GM23338 (cell line): ENCODE measurements at regions not wholly inside any gene's neighbourhood (a gene's known extent, or its start where the extent isn't known, plus 50 kb on each side); places are given as distances from the start of the nearest gene placed in this dataset.

ENCODE experiments used
- ATAC-seq: fragments of 200-7000 bp; cut with Tn5 transposase; 3 replicates; pipeline ENCODE4 v1.9.1; 2020
- DNase-seq: peaks from one replicate; pipeline ENCODE4 v3.0.0-alpha.2; 2015; ENCODE audit warnings: low spot score
- H2AFZ ChIP-seq: fragments of 200-600 bp; sonication (generic); 2 replicates; pipeline ENCODE4 v1.8.0; 2016; ENCODE audit warnings: antibody characterized with exemption, mild to moderate bottlenecking, moderate library complexity
- H3F3A ChIP-seq: fragments of 200-600 bp; sonication (generic); replicated peaks from 2 replicates; pipeline ENCODE4 v1.8.0; 2017; ENCODE audit warnings: antibody characterized with exemption, mixed run types, low read depth
- H3K27ac ChIP-seq: fragments of 200-600 bp; sonication (generic); 2 replicates; pipeline ENCODE4 v1.6.1; 2016; ENCODE audit warnings: low read depth
- H3K27me3 ChIP-seq: fragments of 200-600 bp; sonication (generic); 2 replicates; pipeline ENCODE4 v1.8.0; 2016; ENCODE audit warnings: mild to moderate bottlenecking, mixed run types, moderate library complexity; ENCODE audit not compliant: insufficient read depth
- H3K36me3 ChIP-seq: fragments of 200-600 bp; sonication (generic); 2 replicates; pipeline ENCODE4 v1.8.0; 2016; ENCODE audit warnings: mild to moderate bottlenecking; ENCODE audit not compliant: insufficient read depth
- H3K4me1 ChIP-seq: fragments of 200-600 bp; sonication (generic); 2 replicates; pipeline ENCODE4 v1.8.0; 2016; ENCODE audit warnings: mild to moderate bottlenecking, moderate library complexity; ENCODE audit not compliant: insufficient read depth
- H3K4me2 ChIP-seq: fragments of 200-600 bp; sonication (generic); 2 replicates; pipeline ENCODE4 v1.7.1; 2017; ENCODE audit warnings: mixed run types
- H3K4me3 ChIP-seq: fragments of 200-600 bp; sonication (generic); 2 replicates; pipeline ENCODE4 v1.6.1; 2016; ENCODE audit warnings: mixed run types
- H3K79me2 ChIP-seq: fragments of 200-600 bp; sonication (generic); replicated peaks from 2 replicates; pipeline ENCODE4 v1.8.0; 2017; ENCODE audit warnings: mild to moderate bottlenecking; ENCODE audit not compliant: insufficient read depth
- H3K9me2 ChIP-seq: fragments of 200-600 bp; sonication (generic); 2 replicates; pipeline ENCODE4 v1.8.0; 2017; ENCODE audit not compliant: insufficient read depth
- H4K20me1 ChIP-seq: fragments of 200-600 bp; sonication (generic); replicated peaks from 2 replicates; pipeline ENCODE4 v1.8.0; 2017; ENCODE audit warnings: mild to moderate bottlenecking; ENCODE audit not compliant: insufficient read depth
- H3K27ac Mint-ChIP-seq: 2 replicates; pipeline ENCODE4 v1.8.0; 2020; ENCODE audit warnings: inconsistent platforms, mild to moderate bottlenecking, moderate library complexity, mixed read lengths
- H3K27me3 Mint-ChIP-seq: 3 replicates; pipeline ENCODE4 v1.8.0; 2022; ENCODE audit warnings: low read depth, mild to moderate bottlenecking, moderate library complexity, mixed read lengths, inconsistent platforms; ENCODE audit not compliant: insufficient read depth, poor library complexity
- H3K36me3 Mint-ChIP-seq: 3 replicates; pipeline ENCODE4 v1.8.0; 2021; ENCODE audit warnings: low read depth, mild to moderate bottlenecking, inconsistent platforms, moderate library complexity, mixed read lengths
- H3K4me1 Mint-ChIP-seq: 3 replicates; pipeline ENCODE4 v1.8.0; 2020; ENCODE audit warnings: mild to moderate bottlenecking, inconsistent platforms, mixed read lengths
- H3K4me3 Mint-ChIP-seq: 3 replicates; pipeline ENCODE4 v1.8.0; 2021; ENCODE audit warnings: moderate library complexity, mild to moderate bottlenecking, inconsistent platforms, mixed read lengths
- H3K9me3 Mint-ChIP-seq: 3 replicates; pipeline ENCODE4 v1.8.0; 2020; ENCODE audit warnings: moderate library complexity, mild to moderate bottlenecking, inconsistent platforms, mixed read lengths
- CREB1 ChIP-seq: fragments of 250-450 bp; sonication (Bioruptor Pico); IDR thresholded peaks from 2 replicates; pipeline ENCODE4 v1.5.0; 2020; ENCODE audit warnings: low read depth, mild to moderate bottlenecking, moderate library complexity
- EZH2 ChIP-seq: fragments of 200-600 bp; sonication (generic); IDR thresholded peaks from one replicate; pipeline ENCODE4 v1.8.0; 2017; ENCODE audit warnings: antibody characterized with exemption, mild to moderate bottlenecking, low read depth; ENCODE audit not compliant: unreplicated experiment
- EZH2phosphoT487 ChIP-seq: fragments of 200-600 bp; sonication (generic); IDR thresholded peaks from one replicate; pipeline ENCODE4 v1.8.1; 2018; ENCODE audit warnings: antibody characterized with exemption; ENCODE audit not compliant: unreplicated experiment
- JUNB ChIP-seq: IDR thresholded peaks from one replicate; pipeline ENCODE4 v1.6.1; 2016; ENCODE audit warnings: antibody characterized with exemption; ENCODE audit not compliant: unreplicated experiment
- NANOG ChIP-seq: IDR thresholded peaks from 2 replicates; pipeline ENCODE4 v1.6.1; 2016; ENCODE audit warnings: antibody characterized with exemption, borderline replicate concordance
- POLR2AphosphoS5 ChIP-seq: IDR thresholded peaks from 2 replicates; pipeline ENCODE4 v1.6.1; 2016; ENCODE audit warnings: antibody characterized with exemption, low read depth
- STAT1 ChIP-seq: IDR thresholded peaks from one replicate; pipeline ENCODE4 v1.6.1; 2016; ENCODE audit warnings: antibody characterized with exemption; ENCODE audit not compliant: unreplicated experiment
- ZNF114 ChIP-seq: fragments of 250-450 bp; sonication (Bioruptor Pico); IDR thresholded peaks from 2 replicates; pipeline ENCODE4 v1.5.0; 2020; ENCODE audit warnings: mild to moderate bottlenecking, moderate library complexity
- ZNF331 ChIP-seq: fragments of 250-450 bp; sonication (Bioruptor Pico); IDR thresholded peaks from 2 replicates; pipeline ENCODE4 v1.5.0; 2020; ENCODE audit warnings: low read depth, mild to moderate bottlenecking, moderate library complexity
- TF ChIP-seq, protein P1 (sequence below): fragments of 250-450 bp; sonication (Bioruptor Pico); IDR thresholded peaks from 2 replicates; pipeline ENCODE4 v1.5.0; 2020; ENCODE audit warnings: mild to moderate bottlenecking, moderate library complexity
- TF ChIP-seq, protein P2 (sequence below), 2 experiments: fragments of 200-600 bp in 1 of 2; sonication (generic) in 1 of 2; conservative IDR thresholded peaks; 2 replicates each; pipeline versions ENCODE4 v1.5.1 to v1.6.1; 2016 to 2017; ENCODE audit warnings: antibody characterized with exemption in 2 of 2, low read depth in 2 of 2, mild to moderate bottlenecking in 2 of 2, moderate library complexity in 1 of 2
- TF ChIP-seq, protein P3 (sequence below): IDR thresholded peaks from 2 replicates; pipeline ENCODE4 v1.6.1; 2016; ENCODE audit warnings: antibody characterized with exemption
- TF ChIP-seq, protein P4 (sequence below): IDR thresholded peaks from one replicate; pipeline ENCODE4 v1.6.1; 2018; ENCODE audit warnings: antibody characterized with exemption; ENCODE audit not compliant: unreplicated experiment

DNA sequence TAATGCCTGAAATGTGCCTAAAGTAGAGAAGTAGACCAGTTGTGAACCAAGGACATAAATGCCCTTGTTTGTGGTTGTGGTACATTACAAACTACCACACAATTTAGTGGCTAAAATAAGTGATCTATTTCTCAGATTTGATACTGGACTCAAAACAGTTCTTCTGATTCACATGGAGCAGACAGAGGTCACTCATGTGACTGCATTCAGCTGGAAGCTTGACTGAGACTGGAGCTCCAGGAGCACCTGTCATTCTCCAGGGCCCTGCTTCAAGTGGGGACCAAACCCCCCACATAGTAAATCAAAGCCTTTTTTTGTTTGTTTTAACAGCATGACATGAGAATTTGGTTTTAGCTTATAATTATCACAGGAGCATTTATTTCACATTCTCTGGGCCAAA, 301.2 kb downstream of the OXSM start:
- H3K9me3 Mint-ChIP-seq = peaks cover 73% of the 10 kb centered on the region
- H3K27ac Mint-ChIP-seq = no peak overlapping the region
- H3K27me3 ChIP-seq = no peaks in the 10 kb centered on the region

More for the DNA sequence above, 301.2 kb downstream of the OXSM start:
- peaks cover 36% of the 10 kb centered on the region for H3K36me3 Mint-ChIP-seq
- TF ChIP-seq EZH2phosphoT487 (no peak), JUNB (no peak), POLR2AphosphoS5 (no peak), CREB1 (CRISPR knock-in tag) (no peak), ZNF114 (CRISPR knock-in tag) (no peak), ZNF331 (CRISPR knock-in tag) (no peak), NANOG (no peak), EZH2 (no peak), STAT1 (no peak)
- TF ChIP-seq, protein P1, sequence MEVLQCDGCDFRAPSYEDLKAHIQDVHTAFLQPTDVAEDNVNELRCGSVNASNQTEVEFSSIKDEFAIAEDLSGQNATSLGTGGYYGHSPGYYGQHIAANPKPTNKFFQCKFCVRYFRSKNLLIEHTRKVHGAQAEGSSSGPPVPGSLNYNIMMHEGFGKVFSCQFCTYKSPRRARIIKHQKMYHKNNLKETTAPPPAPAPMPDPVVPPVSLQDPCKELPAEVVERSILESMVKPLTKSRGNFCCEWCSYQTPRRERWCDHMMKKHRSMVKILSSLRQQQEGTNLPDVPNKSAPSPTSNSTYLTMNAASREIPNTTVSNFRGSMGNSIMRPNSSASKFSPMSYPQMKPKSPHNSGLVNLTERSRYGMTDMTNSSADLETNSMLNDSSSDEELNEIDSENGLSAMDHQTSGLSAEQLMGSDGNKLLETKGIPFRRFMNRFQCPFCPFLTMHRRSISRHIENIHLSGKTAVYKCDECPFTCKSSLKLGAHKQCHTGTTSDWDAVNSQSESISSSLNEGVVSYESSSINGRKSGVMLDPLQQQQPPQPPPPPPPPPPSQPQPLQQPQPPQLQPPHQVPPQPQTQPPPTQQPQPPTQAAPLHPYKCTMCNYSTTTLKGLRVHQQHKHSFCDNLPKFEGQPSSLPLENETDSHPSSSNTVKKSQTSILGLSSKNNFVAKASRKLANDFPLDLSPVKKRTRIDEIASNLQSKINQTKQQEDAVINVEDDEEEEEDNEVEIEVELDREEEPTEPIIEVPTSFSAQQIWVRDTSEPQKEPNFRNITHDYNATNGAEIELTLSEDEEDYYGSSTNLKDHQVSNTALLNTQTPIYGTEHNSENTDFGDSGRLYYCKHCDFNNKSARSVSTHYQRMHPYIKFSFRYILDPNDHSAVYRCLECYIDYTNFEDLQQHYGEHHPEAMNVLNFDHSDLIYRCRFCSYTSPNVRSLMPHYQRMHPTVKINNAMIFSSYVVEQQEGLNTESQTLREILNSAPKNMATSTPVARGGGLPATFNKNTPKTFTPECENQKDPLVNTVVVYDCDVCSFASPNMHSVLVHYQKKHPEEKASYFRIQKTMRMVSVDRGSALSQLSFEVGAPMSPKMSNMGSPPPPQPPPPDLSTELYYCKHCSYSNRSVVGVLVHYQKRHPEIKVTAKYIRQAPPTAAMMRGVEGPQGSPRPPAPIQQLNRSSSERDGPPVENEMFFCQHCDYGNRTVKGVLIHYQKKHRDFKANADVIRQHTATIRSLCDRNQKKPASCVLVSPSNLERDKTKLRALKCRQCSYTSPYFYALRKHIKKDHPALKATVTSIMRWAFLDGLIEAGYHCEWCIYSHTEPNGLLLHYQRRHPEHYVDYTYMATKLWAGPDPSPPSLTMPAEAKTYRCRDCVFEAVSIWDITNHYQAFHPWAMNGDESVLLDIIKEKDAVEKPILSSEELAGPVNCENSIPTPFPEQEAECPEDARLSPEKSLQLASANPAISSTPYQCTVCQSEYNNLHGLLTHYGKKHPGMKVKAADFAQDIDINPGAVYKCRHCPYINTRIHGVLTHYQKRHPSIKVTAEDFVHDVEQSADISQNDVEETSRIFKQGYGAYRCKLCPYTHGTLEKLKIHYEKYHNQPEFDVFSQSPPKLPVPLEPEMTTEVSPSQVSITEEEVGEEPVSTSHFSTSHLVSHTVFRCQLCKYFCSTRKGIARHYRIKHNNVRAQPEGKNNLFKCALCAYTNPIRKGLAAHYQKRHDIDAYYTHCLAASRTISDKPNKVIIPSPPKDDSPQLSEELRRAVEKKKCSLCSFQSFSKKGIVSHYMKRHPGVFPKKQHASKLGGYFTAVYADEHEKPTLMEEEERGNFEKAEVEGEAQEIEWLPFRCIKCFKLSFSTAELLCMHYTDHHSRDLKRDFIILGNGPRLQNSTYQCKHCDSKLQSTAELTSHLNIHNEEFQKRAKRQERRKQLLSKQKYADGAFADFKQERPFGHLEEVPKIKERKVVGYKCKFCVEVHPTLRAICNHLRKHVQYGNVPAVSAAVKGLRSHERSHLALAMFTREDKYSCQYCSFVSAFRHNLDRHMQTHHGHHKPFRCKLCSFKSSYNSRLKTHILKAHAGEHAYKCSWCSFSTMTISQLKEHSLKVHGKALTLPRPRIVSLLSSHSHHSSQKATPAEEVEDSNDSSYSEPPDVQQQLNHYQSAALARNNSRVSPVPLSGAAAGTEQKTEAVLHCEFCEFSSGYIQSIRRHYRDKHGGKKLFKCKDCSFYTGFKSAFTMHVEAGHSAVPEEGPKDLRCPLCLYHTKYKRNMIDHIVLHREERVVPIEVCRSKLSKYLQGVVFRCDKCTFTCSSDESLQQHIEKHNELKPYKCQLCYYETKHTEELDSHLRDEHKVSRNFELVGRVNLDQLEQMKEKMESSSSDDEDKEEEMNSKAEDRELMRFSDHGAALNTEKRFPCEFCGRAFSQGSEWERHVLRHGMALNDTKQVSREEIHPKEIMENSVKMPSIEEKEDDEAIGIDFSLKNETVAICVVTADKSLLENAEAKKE (CRISPR knock-in tag) = no peak
- TF ChIP-seq, protein P2, sequence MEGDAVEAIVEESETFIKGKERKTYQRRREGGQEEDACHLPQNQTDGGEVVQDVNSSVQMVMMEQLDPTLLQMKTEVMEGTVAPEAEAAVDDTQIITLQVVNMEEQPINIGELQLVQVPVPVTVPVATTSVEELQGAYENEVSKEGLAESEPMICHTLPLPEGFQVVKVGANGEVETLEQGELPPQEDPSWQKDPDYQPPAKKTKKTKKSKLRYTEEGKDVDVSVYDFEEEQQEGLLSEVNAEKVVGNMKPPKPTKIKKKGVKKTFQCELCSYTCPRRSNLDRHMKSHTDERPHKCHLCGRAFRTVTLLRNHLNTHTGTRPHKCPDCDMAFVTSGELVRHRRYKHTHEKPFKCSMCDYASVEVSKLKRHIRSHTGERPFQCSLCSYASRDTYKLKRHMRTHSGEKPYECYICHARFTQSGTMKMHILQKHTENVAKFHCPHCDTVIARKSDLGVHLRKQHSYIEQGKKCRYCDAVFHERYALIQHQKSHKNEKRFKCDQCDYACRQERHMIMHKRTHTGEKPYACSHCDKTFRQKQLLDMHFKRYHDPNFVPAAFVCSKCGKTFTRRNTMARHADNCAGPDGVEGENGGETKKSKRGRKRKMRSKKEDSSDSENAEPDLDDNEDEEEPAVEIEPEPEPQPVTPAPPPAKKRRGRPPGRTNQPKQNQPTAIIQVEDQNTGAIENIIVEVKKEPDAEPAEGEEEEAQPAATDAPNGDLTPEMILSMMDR (conservative IDR thresholded peaks at IDR 0.05; ENCODE audit: low read depth in 2 of 2) = no peak
- TF ChIP-seq, protein P3, sequence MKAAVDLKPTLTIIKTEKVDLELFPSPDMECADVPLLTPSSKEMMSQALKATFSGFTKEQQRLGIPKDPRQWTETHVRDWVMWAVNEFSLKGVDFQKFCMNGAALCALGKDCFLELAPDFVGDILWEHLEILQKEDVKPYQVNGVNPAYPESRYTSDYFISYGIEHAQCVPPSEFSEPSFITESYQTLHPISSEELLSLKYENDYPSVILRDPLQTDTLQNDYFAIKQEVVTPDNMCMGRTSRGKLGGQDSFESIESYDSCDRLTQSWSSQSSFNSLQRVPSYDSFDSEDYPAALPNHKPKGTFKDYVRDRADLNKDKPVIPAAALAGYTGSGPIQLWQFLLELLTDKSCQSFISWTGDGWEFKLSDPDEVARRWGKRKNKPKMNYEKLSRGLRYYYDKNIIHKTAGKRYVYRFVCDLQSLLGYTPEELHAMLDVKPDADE = no peak
- TF ChIP-seq, protein P4, sequence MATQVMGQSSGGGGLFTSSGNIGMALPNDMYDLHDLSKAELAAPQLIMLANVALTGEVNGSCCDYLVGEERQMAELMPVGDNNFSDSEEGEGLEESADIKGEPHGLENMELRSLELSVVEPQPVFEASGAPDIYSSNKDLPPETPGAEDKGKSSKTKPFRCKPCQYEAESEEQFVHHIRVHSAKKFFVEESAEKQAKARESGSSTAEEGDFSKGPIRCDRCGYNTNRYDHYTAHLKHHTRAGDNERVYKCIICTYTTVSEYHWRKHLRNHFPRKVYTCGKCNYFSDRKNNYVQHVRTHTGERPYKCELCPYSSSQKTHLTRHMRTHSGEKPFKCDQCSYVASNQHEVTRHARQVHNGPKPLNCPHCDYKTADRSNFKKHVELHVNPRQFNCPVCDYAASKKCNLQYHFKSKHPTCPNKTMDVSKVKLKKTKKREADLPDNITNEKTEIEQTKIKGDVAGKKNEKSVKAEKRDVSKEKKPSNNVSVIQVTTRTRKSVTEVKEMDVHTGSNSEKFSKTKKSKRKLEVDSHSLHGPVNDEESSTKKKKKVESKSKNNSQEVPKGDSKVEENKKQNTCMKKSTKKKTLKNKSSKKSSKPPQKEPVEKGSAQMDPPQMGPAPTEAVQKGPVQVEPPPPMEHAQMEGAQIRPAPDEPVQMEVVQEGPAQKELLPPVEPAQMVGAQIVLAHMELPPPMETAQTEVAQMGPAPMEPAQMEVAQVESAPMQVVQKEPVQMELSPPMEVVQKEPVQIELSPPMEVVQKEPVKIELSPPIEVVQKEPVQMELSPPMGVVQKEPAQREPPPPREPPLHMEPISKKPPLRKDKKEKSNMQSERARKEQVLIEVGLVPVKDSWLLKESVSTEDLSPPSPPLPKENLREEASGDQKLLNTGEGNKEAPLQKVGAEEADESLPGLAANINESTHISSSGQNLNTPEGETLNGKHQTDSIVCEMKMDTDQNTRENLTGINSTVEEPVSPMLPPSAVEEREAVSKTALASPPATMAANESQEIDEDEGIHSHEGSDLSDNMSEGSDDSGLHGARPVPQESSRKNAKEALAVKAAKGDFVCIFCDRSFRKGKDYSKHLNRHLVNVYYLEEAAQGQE = no peak
- DNase-seq (no peak), ATAC-seq (no peak)
- Histone ChIP-seq H3F3A (no peaks in the 10 kb centered on the region), H3K4me3 (no peak overlapping the region), H3K79me2 (no peaks in the 10 kb centered on the region), H3K4me1 (no peaks in the 10 kb centered on the region), H4K20me1 (no peaks in the 10 kb centered on the region), H3K27ac (no peak overlapping the region), H2AFZ (no peak overlapping the region), H3K9me2 (peaks cover 3% of the 10 kb centered on the region; the same call in 1 of the 2 replicates), H3K4me2 (no peak overlapping the region), H3K36me3 (peaks cover 7% of the 10 kb centered on the region; the same call in 1 of the 2 replicates)
- peaks cover 1% of the 10 kb centered on the region for H3K27me3 Mint-ChIP-seq
- no peaks in the 10 kb centered on the region for H3K4me1 Mint-ChIP-seq
- H3K4me3 Mint-ChIP-seq = no peak overlapping the region
